Activated naive CD8-positive, alpha-beta T cell treated with anti-CD3 and anti-CD28 coated beads for 36 hours (primary cell): ENCODE measurements at regions not wholly inside any gene's neighbourhood (a gene's known extent, or its start where the extent isn't known, plus 50 kb on each side); places are given as distances from the start of the nearest gene placed in this dataset.

Experiments
- DNase-seq: peaks from one replicate; pipeline ENCODE4 v3.0.0; 2021
- H3K27ac Mint-ChIP-seq: one replicate; pipeline ENCODE4 v1.8.0; 2022; ENCODE audit warnings: mild to moderate bottlenecking, moderate library complexity, mixed read lengths
- H3K27me3 Mint-ChIP-seq: one replicate; pipeline ENCODE4 v1.8.0; 2022; ENCODE audit warnings: mild to moderate bottlenecking, mixed read lengths
- H3K36me3 Mint-ChIP-seq: one replicate; pipeline ENCODE4 v1.8.0; 2021; ENCODE audit warnings: mild to moderate bottlenecking, mixed read lengths
- H3K4me1 Mint-ChIP-seq: one replicate; pipeline ENCODE4 v1.8.0; 2021; ENCODE audit warnings: mixed read lengths
- H3K4me3 Mint-ChIP-seq: one replicate; pipeline ENCODE4 v1.8.0; 2022; ENCODE audit warnings: mild to moderate bottlenecking, moderate library complexity, mixed read lengths
- H3K9me3 Mint-ChIP-seq: one replicate; pipeline ENCODE4 v1.8.0; 2022; ENCODE audit warnings: mixed read lengths

GRCh38 chr13:73417012-73417615 lies 358.3 kb downstream of the KLF5 start:
- no peaks in the 10 kb centered on the region for H3K36me3 Mint-ChIP-seq
- H3K9me3 Mint-ChIP-seq = no peaks in the 10 kb centered on the region
- no peak overlapping the region for H3K4me3 Mint-ChIP-seq
- no peaks in the 10 kb centered on the region for H3K4me1 Mint-ChIP-seq
- no peak overlapping the region for H3K27ac Mint-ChIP-seq
- no peaks in the 10 kb centered on the region for H3K27me3 Mint-ChIP-seq
- DNase-seq = no peak

- no peaks in the 10 kb centered on the region for H3K4me1 Mint-ChIP-seq
- no peak overlapping the region for H3K4me3 Mint-ChIP-seq
- H3K27me3 Mint-ChIP-seq = no peaks in the 10 kb centered on the region
These were observed 357.3 kb downstream of the KLF5 start for GRCh38 chr13:73416093-73416492.

GRCh38 chr13:73413656-73414055 lies 354.9 kb downstream of the KLF5 start:
- no peaks in the 10 kb centered on the region for H3K9me3 Mint-ChIP-seq

More at GRCh38 chr13:73416093-73416492, 357.3 kb downstream of the KLF5 start:
- DNase-seq = no peak
- no peak overlapping the region for H3K27ac Mint-ChIP-seq
- no peaks in the 10 kb centered on the region for H3K36me3 Mint-ChIP-seq
- H3K9me3 Mint-ChIP-seq = no peaks in the 10 kb centered on the region

GRCh38 chr13:73412933-73413332 lies 354.1 kb downstream of the KLF5 start:
- Mint-ChIP-seq H3K4me1 (no peaks in the 10 kb centered on the region), H3K9me3 (no peaks in the 10 kb centered on the region), H3K27me3 (no peaks in the 10 kb centered on the region), H3K36me3 (no peaks in the 10 kb centered on the region), H3K4me3 (no peak overlapping the region), H3K27ac (no peak overlapping the region)
- no peak for DNase-seq

More at GRCh38 chr13:73413656-73414055, 354.9 kb downstream of the KLF5 start:
- Mint-ChIP-seq H3K27ac (no peak overlapping the region), H3K4me3 (no peak overlapping the region), H3K27me3 (no peaks in the 10 kb centered on the region), H3K4me1 (no peaks in the 10 kb centered on the region), H3K36me3 (no peaks in the 10 kb centered on the region)
- no peak for DNase-seq

- Mint-ChIP-seq H3K36me3 (no peaks in the 10 kb centered on the region), H3K27ac (no peak overlapping the region), H3K9me3 (no peaks in the 10 kb centered on the region), H3K4me1 (no peaks in the 10 kb centered on the region), H3K27me3 (no peaks in the 10 kb centered on the region), H3K4me3 (no peak overlapping the region)
- no peak for DNase-seq
These were observed 352.4 kb downstream of the KLF5 start for GRCh38 chr13:73411067-73411809.

GRCh38 chr13:73406454-73406853 lies 347.6 kb downstream of the KLF5 start:
- Mint-ChIP-seq H3K4me1 (no peaks in the 10 kb centered on the region), H3K4me3 (no peak overlapping the region), H3K27ac (no peak overlapping the region), H3K36me3 (no peaks in the 10 kb centered on the region), H3K27me3 (no peaks in the 10 kb centered on the region), H3K9me3 (no peaks in the 10 kb centered on the region)
- no peak for DNase-seq

GRCh38 chr13:73404581-73404980 lies 345.8 kb downstream of the KLF5 start:
- no peak overlapping the region for H3K4me3 Mint-ChIP-seq
- no peaks in the 10 kb centered on the region for H3K4me1 Mint-ChIP-seq
- H3K27ac Mint-ChIP-seq = no peak overlapping the region
- no peaks in the 10 kb centered on the region for H3K27me3 Mint-ChIP-seq
- no peaks in the 10 kb centered on the region for H3K9me3 Mint-ChIP-seq
- no peak for DNase-seq
- H3K36me3 Mint-ChIP-seq = no peaks in the 10 kb centered on the region

GRCh38 chr13:73403355-73404120 lies 344.7 kb downstream of the KLF5 start:
- Mint-ChIP-seq H3K27me3 (no peaks in the 10 kb centered on the region), H3K27ac (no peak overlapping the region), H3K4me3 (no peak overlapping the region), H3K36me3 (no peaks in the 10 kb centered on the region), H3K9me3 (no peaks in the 10 kb centered on the region), H3K4me1 (no peaks in the 10 kb centered on the region)
- no peak for DNase-seq

- DNase-seq = no peak
- Mint-ChIP-seq H3K4me3 (no peak overlapping the region), H3K27me3 (no peaks in the 10 kb centered on the region), H3K36me3 (no peaks in the 10 kb centered on the region), H3K27ac (no peak overlapping the region), H3K4me1 (no peaks in the 10 kb centered on the region), H3K9me3 (no peaks in the 10 kb centered on the region)
These were observed 343.0 kb downstream of the KLF5 start for GRCh38 chr13:73401769-73402168.

GRCh38 chr13:73399347-73400216 lies 340.8 kb downstream of the KLF5 start:
- Mint-ChIP-seq H3K27ac (no peak overlapping the region), H3K9me3 (no peaks in the 10 kb centered on the region), H3K4me1 (no peaks in the 10 kb centered on the region), H3K4me3 (no peak overlapping the region), H3K27me3 (no peaks in the 10 kb centered on the region), H3K36me3 (no peaks in the 10 kb centered on the region)
- DNase-seq = no peak

- Mint-ChIP-seq H3K9me3 (no peaks in the 10 kb centered on the region), H3K36me3 (no peaks in the 10 kb centered on the region), H3K27ac (no peak overlapping the region), H3K27me3 (peaks cover under 1% of the 10 kb centered on the region), H3K4me1 (no peaks in the 10 kb centered on the region), H3K4me3 (no peak overlapping the region)
- no peak for DNase-seq
These were observed 338.9 kb downstream of the KLF5 start for GRCh38 chr13:73397496-73398305.

- no peak for DNase-seq
- no peaks in the 10 kb centered on the region for H3K4me1 Mint-ChIP-seq
- H3K9me3 Mint-ChIP-seq = no peaks in the 10 kb centered on the region
- H3K36me3 Mint-ChIP-seq = no peaks in the 10 kb centered on the region
- H3K4me3 Mint-ChIP-seq = no peak overlapping the region
- peaks cover 3% of the 10 kb centered on the region for H3K27me3 Mint-ChIP-seq
- no peak overlapping the region for H3K27ac Mint-ChIP-seq
These were observed 335.3 kb downstream of the KLF5 start for GRCh38 chr13:73394066-73394465.

- Mint-ChIP-seq H3K4me3 (no peak overlapping the region), H3K9me3 (no peaks in the 10 kb centered on the region), H3K4me1 (no peaks in the 10 kb centered on the region), H3K27me3 (peaks cover 3% of the 10 kb centered on the region), H3K27ac (no peak overlapping the region), H3K36me3 (peaks cover 2% of the 10 kb centered on the region)
- no peak for DNase-seq
These were observed 331.3 kb downstream of the KLF5 start for GRCh38 chr13:73390100-73390499.

GRCh38 chr13:73388586-73388985 lies 329.8 kb downstream of the KLF5 start:
- H3K9me3 Mint-ChIP-seq = no peaks in the 10 kb centered on the region
- no peak for DNase-seq

More at GRCh38 chr13:73388586-73388985, 329.8 kb downstream of the KLF5 start:
- H3K27me3 Mint-ChIP-seq = peaks cover 3% of the 10 kb centered on the region
- H3K36me3 Mint-ChIP-seq = peaks cover 2% of the 10 kb centered on the region
- no peaks in the 10 kb centered on the region for H3K4me1 Mint-ChIP-seq
- H3K27ac Mint-ChIP-seq = no peak overlapping the region
- no peak overlapping the region for H3K4me3 Mint-ChIP-seq
